GM19463 (cell line): ENCODE measurements at regions not wholly inside any gene's neighbourhood (a gene's known extent, or its start where the extent isn't known, plus 50 kb on each side); places are given as distances from the start of the nearest gene placed in this dataset.
"Not testable (repeated sequence)": the region's sequence is repeated elsewhere in the genome, so short reads cannot be mapped to it uniquely, and the experiment has no call there.

Experiments used
- ATAC-seq: cut with Tn5 transposase; IDR thresholded peaks from one replicate; pipeline ENCODE4 v1.9.1; 2021; ENCODE audit warnings: mild to moderate bottlenecking, moderate library complexity; ENCODE audit not compliant: unreplicated experiment

DNA sequence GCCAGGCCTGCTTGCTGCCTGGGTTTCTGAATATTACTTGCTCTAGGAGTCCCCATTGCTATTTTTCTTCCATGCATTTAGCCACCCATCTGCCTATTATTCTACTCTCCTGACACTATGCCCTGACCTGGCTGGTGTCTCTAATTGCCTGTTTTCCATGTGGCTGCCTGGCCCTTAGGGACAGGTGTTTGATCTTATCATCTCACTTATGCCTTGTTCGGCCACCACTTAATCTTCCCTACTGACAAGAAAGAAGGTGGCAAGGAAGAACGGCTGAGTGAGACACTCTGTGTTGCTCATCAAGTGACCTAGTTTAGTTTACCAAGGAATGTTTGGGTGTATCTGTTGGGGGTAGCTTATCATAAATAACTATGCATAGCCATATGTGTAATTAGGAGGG, 50.4 kb upstream of the RAPH1 start:
- no peak for ATAC-seq

GRCh38 chr2:203586206-203586605, 51.1 kb upstream of the RAPH1 start:
- ATAC-seq = no peak

- ATAC-seq = no peak
Observed at GRCh38 chr2:203586696-203587095, 51.6 kb upstream of the RAPH1 start.

DNA sequence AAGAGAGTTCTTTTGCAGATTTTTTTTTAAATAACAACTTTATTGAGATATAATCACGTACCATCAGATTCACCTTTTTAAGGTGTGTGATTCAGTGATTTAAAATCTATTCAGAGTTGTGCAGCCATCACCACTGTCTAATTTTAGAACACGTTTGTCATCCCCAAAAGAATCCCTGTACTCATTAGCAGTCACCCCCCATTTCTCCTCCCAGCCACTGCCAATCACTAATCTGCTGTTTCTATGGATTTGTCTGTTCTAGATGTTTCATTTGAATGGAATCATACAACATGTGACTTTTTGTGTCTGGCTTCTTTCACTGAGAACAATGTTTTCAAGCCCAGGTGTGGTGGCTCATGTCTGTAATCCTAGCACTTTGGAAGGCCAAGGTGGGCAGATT, 55.4 kb upstream of the RAPH1 start:
- no peak for ATAC-seq

GRCh38 chr2:203591642-203592041, 56.5 kb upstream of the RAPH1 start:
- no peak for ATAC-seq

GRCh38 chr2:203592470-203592869, 57.4 kb upstream of the RAPH1 start:
- ATAC-seq = no peak

DNA sequence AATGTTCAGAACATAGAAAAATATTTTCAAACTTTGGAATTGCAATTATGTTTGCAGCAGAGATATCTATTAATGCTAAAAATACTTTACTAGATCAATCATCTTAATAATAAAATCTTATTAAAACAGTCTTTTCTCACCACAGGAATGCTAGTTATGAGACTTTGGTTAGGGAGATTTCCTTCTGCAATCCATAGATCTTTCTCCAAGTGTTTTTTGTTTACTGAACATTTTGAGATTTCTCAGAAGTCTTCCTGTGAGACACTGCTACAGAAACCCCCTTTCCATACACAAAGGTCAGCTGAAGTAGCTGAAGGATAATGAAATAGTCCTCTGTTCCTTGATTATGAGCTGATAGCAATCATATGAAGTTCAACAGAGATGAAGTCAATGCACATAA, 59.4 kb upstream of the RAPH1 start:
- ATAC-seq = no peak

- ATAC-seq = no peak
Observed at GRCh38 chr2:203596183-203596582, 61.1 kb upstream of the RAPH1 start.

DNA sequence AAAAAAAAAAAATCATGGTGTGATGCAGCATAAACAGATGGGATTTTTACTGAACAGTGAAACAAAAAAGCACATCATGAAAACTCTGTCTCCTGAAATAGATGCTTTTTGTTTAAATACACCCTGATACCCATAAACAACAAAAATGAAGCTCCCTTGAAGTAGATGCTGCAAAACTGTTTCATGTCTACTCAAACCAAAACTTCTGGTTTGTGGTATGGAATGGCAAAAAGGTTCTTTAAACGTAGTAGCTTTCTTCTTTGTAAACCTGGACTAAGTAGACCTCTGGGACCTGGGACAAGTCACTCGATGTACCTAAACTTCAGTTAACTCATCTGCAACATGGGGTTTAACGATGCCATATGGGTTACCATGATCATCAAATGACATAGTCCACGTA, 64.4 kb upstream of the RAPH1 start:
- peak; percentile 52 for ATAC-seq

GRCh38 chr2:203600286-203600685, 65.2 kb upstream of the RAPH1 start:
- no peak for ATAC-seq

DNA sequence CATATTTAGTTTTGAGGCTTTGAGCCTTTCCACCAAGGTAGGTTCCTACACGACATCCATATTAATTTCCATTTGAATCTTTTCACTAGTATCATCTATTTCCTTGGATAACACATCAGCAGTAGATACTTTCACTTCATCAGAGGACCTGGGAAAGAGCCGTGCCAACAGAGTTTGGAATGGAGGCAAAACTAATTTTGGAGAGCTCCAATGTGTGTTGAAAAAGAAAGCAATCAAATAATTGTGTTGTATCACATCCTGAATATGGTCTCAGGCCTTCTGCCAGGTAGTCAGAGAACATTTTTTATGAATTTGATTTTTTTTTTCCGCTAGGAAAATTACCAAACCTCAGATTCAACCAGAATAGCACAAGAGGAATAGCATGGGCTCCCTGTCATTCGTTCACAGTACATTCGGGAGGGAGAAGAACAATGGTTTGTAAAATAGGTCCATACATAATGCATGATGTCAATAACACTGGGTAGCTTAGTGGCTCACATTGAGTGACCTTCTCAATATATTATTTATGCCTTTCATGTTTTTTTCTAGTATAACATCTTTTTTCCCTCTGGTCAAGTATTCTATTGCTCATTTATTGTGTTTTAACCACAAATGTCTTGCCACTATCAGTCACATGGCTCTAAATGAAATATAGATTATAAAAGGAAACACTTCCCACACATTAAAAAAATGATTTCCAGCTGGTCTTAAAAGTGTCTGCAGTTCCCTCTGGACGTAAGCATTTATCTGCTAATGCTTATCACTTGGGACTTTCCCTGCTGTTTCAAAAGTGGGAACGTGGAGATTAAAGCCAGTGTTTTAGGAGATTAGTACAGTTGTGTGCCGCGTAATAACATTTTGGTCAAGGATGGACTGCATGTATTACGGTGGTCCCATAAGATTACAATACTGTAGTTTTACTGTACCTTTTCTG, 68.6 kb upstream of the RAPH1 start:
- ATAC-seq = no peak

DNA sequence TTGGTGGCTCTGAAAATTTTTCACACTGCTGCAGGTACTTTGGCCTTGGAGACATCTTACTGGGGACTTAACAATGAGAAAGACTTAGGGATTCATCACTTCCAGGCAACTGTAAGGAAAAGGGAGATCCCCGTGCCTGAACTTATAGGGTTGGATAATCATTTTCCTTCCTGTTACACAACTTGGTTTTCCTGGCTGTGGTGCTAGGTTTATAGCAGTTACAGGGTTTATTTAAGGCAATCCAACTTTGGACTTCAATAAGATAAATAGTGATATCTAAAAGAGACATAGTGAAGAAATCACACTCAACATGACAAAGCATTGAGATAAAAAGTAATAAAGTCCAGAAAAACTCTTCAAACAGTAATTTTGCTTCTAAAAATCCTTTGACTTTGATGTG, 70.2 kb upstream of the RAPH1 start:
- no peak for ATAC-seq

GRCh38 chr2:203606051-203606450, 71.0 kb upstream of the RAPH1 start:
- no peak for ATAC-seq

GRCh38 chr2:203610558-203610957, 75.5 kb upstream of the RAPH1 start:
- ATAC-seq = no peak

DNA sequence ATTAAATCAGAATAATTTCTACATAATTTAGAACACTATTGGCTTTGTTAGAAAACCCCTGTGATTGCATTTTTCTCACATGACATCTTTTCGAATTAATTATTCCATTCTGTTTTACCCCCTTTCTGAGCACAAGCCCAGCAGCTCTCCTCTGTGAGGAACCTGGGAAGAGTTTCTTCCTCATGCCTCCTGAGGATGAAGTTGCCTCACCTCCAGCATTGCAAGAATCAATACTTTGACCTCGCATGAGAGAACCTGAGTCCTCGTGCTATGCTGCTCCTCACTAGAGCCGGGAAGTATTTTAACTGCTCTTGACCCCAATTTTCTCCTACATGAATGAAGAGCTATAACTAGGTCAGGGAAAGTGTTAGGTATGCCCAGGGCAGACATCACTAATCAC, 77.1 kb upstream of the RAPH1 start:
- ATAC-seq = no peak

GRCh38 chr2:203619267-203619878, 84.3 kb upstream of the RAPH1 start:
- no peak for ATAC-seq

- no peak for ATAC-seq
Observed at GRCh38 chr2:203621981-203622515, 84.4 kb upstream of the CD28 start.

DNA sequence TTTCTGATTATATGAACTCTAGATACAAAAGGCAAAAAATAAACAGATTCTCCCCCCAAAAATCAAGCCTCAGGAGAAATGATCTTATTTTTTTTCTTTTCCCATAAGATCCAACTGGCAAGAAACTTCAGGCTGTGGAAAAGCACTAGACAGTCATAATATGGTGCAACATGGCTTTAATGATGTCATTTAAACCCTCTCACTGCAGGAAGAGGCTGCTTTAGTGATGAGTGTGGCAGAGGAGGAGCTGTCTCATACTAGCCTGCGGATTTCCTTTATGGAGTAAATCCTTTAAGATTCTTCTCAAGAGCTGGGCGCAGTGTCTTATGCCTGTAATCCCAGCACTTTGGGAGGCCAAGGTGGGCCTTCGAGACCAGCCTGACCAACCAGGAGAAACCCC, 83.3 kb upstream of the CD28 start:
- ATAC-seq = no peak

DNA sequence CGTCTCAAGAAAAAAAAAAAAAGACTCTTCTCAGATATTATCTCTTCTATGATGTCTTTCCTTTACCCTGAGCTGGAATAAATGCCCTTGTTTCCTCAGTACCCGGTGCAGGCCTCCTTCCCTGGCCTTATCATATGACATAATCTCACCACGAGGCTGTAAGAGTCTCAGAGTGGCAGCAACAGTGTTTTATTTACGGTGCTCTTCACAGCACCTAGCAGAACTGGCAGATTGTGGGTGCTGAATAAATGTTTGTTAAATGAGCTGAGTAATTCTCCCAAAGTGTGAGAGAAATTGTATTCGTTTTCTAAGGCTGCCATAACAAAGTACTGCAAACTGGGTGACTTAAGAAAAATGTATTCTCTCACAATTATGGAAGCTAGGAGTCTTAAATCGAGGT, 82.8 kb upstream of the CD28 start:
- ATAC-seq = no peak

GRCh38 chr2:203625701-203626100, 80.7 kb upstream of the CD28 start:
- no peak for ATAC-seq

- ATAC-seq = not testable (repeated sequence)
Observed at GRCh38 chr2:203626247-203626646, 80.2 kb upstream of the CD28 start.
